HepG2 (cell line): ENCODE measurements at regions not wholly inside any gene's neighbourhood (a gene's known extent, or its start where the extent isn't known, plus 50 kb on each side); places are given as distances from the start of the nearest gene placed in this dataset.

ENCODE experiments used
- ATAC-seq: fragments of 200-7000 bp; cut with Tn5 transposase; 3 replicates; pipeline ENCODE4 v1.9.1; 2020; ENCODE audit warnings: mild to moderate bottlenecking, moderate library complexity
- BruUV-seq: library from RNA; stranded (reverse); fragments of 400-500 nt; replicated peaks from 2 replicates; lab custom pipeline; 2021; lab: Mats Ljungman, UMichigan
- CTCF ChIA-PET: fragments of 300-600 bp; formaldehyde crosslinking; extraction: SDS; loops from one replicate; lab custom pipeline; 2021; ENCODE audit warnings: low total read pairs, inconsistent platforms, low intra/inter-chr PET ratio; lab: Yijun Ruan, JAX
- POLR2A ChIA-PET: fragments of 350-600 bp; sonication (Branson Sonifier 250); formaldehyde crosslinking; loops from one replicate; lab custom pipeline; 2020; ENCODE audit warnings: antibody characterized with exemption, inconsistent platforms; lab: Yijun Ruan, JAX
- DNase-seq: peaks from one replicate; pipeline ENCODE4 v3.0.0-alpha.2; 2015; ENCODE audit warnings: low spot score
- FAIRE-seq: peaks from 3 replicates; lab custom pipeline; 2011; peaks lifted over from hg19 to GRCh38; lab: Jason Lieb, UNC
- H2AFZ ChIP-seq: one replicate; pipeline ENCODE4 v1.6.1; 2011; ENCODE audit warnings: low read length, inconsistent platforms
- H3K27ac ChIP-seq: fragments of 300-600 bp; 3 replicates; pipeline ENCODE4 v1.8.0; 2011; ENCODE audit warnings: mixed run types, mild to moderate bottlenecking, mixed read lengths, low read length, inconsistent platforms; ENCODE audit not compliant: insufficient read depth; ENCODE audit errors: extremely low read length
- H3K27me3 ChIP-seq, 2 experiments: fragments of 200-600 bp in 1 of 2; 2 replicates in 1 of 2; 3 replicates in 1 of 2; pipeline versions ENCODE4 v1.6.0 to v1.8.0; 2011; ENCODE audit warnings: low read length in 2 of 2, mild to moderate bottlenecking in 2 of 2, moderate library complexity in 2 of 2, inconsistent platforms in 1 of 2; ENCODE audit not compliant: insufficient read depth in 2 of 2, control insufficient read depth in 1 of 2
- H3K36me3 ChIP-seq, 2 experiments: fragments of 200-600 bp in 1 of 2; replicated peaks in 1 of 2; 2 replicates in 1 of 2; 3 replicates in 1 of 2; pipeline versions ENCODE4 v1.5.1 to v1.8.0; 2011; ENCODE audit warnings: low read length in 2 of 2, inconsistent platforms in 1 of 2; ENCODE audit not compliant: insufficient read depth in 2 of 2, control insufficient read depth in 1 of 2
- H3K4me1 ChIP-seq: 2 replicates; pipeline ENCODE4 v1.5.1; 2012; ENCODE audit warnings: low read length, inconsistent platforms; ENCODE audit not compliant: insufficient read depth
- H3K4me2 ChIP-seq: 2 replicates; pipeline ENCODE4 v1.6.0; 2011; ENCODE audit warnings: low read depth, low read length, inconsistent platforms
- H3K4me3 ChIP-seq, 3 experiments: fragments of 200-600 bp in 1 of 3; sonication (generic), shearing (Covaris generic) in 1 of 3; replicated peaks in 1 of 3; 2 replicates each; pipeline ENCODE4 v1.5.1; 2011 to 2016; ENCODE audit warnings: low read length in 3 of 3, inconsistent platforms in 2 of 3, low read depth in 2 of 3, mild to moderate bottlenecking in 2 of 3, control low read depth in 1 of 3, mixed read lengths in 1 of 3; ENCODE audit not compliant: insufficient read depth in 1 of 3
- H3K79me2 ChIP-seq: one replicate; pipeline ENCODE4 v1.6.1; 2011; ENCODE audit warnings: low read length, inconsistent platforms; ENCODE audit not compliant: insufficient read depth
- H3K9ac ChIP-seq: 2 replicates; pipeline ENCODE4 v1.6.0; 2011; ENCODE audit warnings: mild to moderate bottlenecking, low read depth, low read length, inconsistent platforms; ENCODE audit not compliant: insufficient read depth
- H3K9me3 ChIP-seq: 2 replicates; pipeline ENCODE4 v1.5.1; 2012; ENCODE audit warnings: mild to moderate bottlenecking, low read length
- H4K20me1 ChIP-seq: 2 replicates; pipeline ENCODE4 v1.6.0; 2011; ENCODE audit warnings: inconsistent platforms, mild to moderate bottlenecking, low read length, moderate library complexity; ENCODE audit not compliant: insufficient read depth
- CSRNP2 ChIP-seq: sonication (generic); formaldehyde crosslinking; conservative IDR thresholded peaks from 2 replicates; pipeline ENCODE4 v1.8.0; 2022; ENCODE audit warnings: low read depth, missing genetic modification reagents
- KAT7 ChIP-seq: IDR thresholded peaks from 2 replicates; pipeline ENCODE4 v1.6.1; 2018; ENCODE audit warnings: borderline replicate concordance, missing compliant biosample characterization
- NCOA2 ChIP-seq: sonication (generic); formaldehyde crosslinking; IDR thresholded peaks from 2 replicates; pipeline ENCODE4 v1.8.0; 2022; ENCODE audit warnings: inconsistent platforms
- POLR2G ChIP-seq: fragments of 200-400 bp; formaldehyde crosslinking; IDR thresholded peaks from 2 replicates; pipeline ENCODE4 v1.6.1; 2018; ENCODE audit warnings: mild to moderate bottlenecking, low read depth, low read length, moderate library complexity
- RFX3 ChIP-seq: IDR thresholded peaks from 2 replicates; pipeline ENCODE4 v1.6.1; 2016; ENCODE audit warnings: missing biosample characterization, missing genetic modification reagents
- RXRB ChIP-seq: IDR thresholded peaks from 2 replicates; pipeline ENCODE4 v1.6.1; 2016; ENCODE audit warnings: borderline replicate concordance, missing genetic modification reagents, missing compliant biosample characterization
- SCMH1 ChIP-seq: sonication (generic); formaldehyde crosslinking; IDR thresholded peaks from 2 replicates; pipeline ENCODE4 v1.9.0; 2021; ENCODE audit warnings: missing genetic modification reagents, mild to moderate bottlenecking, borderline replicate concordance
- SNAI1 ChIP-seq: sonication (generic); formaldehyde crosslinking; IDR thresholded peaks from 2 replicates; pipeline ENCODE4 v1.5.0; 2020; ENCODE audit warnings: mild to moderate bottlenecking, missing genetic modification reagents, borderline replicate concordance
- SOX13 ChIP-seq, 3 experiments: fragments of 450-650 bp in 1 of 3; sonication (generic) in 1 of 3; formaldehyde crosslinking in 1 of 3; IDR thresholded peaks in 2 of 3; conservative IDR thresholded peaks in 1 of 3; 2 replicates each; pipeline versions ENCODE4 v1.5.0 to v1.6.1; 2016 to 2020; ENCODE audit warnings: antibody characterized with exemption in 1 of 3, mild to moderate bottlenecking in 1 of 3, missing compliant biosample characterization in 1 of 3, missing genetic modification reagents in 1 of 3, moderate library complexity in 1 of 3
- ZFP36L2 ChIP-seq: sonication (generic); formaldehyde crosslinking; IDR thresholded peaks from 2 replicates; pipeline ENCODE4 v1.4.0; 2020; ENCODE audit warnings: missing genetic modification reagents
- ZNF367 ChIP-seq: sonication (generic); formaldehyde crosslinking; IDR thresholded peaks from 2 replicates; pipeline ENCODE4 v1.4.0; 2020; ENCODE audit warnings: missing genetic modification reagents, borderline replicate concordance
- ZNF557 ChIP-seq: sonication (generic); formaldehyde crosslinking; IDR thresholded peaks from 2 replicates; pipeline ENCODE4 v1.4.0; 2020; ENCODE audit warnings: missing genetic modification reagents
- ZNF660 ChIP-seq: sonication (generic); formaldehyde crosslinking; IDR thresholded peaks from 2 replicates; pipeline ENCODE4 v1.5.1; 2020; ENCODE audit warnings: mild to moderate bottlenecking, low read depth, missing genetic modification reagents, borderline replicate concordance
- WGBS: methylation state at CpG from one replicate; pipeline ENCODE4 v1.1.6; 2017; ENCODE audit warnings: low lambda C conversion rate; 5-methylcytosine and 5-hydroxymethylcytosine counted together
- in situ Hi-C: cut with HindIII; loops from 2 replicates; pipeline ENCODE4 v1.10.0; 2017; ENCODE audit warnings: low pct_unique_long_range_greater_than_20kb; ENCODE audit not compliant: extremely low pct_ligation_motif_present
- intact Hi-C: fragments of 100-400 bp; cut with micrococcal nuclease; formaldehyde crosslinking; loops from one replicate; pipeline ENCODE4 v1.10.0; 2022; ENCODE audit not compliant: unreplicated experiment

- TF ChIP-seq ZNF557 (CRISPR knock-in tag) (no peak), POLR2G (no peak), SCMH1 (CRISPR knock-in tag) (no peak), ZFP36L2 (CRISPR knock-in tag) (no peak), ZNF367 (no peak), NCOA2 (CRISPR knock-in tag) (no peak), KAT7 (no peak), SOX13 (IDR thresholded peaks at IDR 0.05) (no peak), SOX13 (CRISPR knock-in tag; conservative IDR thresholded peaks at IDR 0.05 in 1 of 2, IDR thresholded peaks at IDR 0.05 in 1 of 2) (no peak), ZNF660 (CRISPR knock-in tag) (no peak), RXRB (CRISPR knock-in tag) (no peak), RFX3 (CRISPR knock-in tag) (no peak), SNAI1 (CRISPR knock-in tag) (no peak)
These were observed 440.7 kb downstream of the CCER1 start (continued) for GRCh38 chr12:90514325-90514724.

- no peaks in the 10 kb centered on the region for H3K27me3 ChIP-seq
- 0% methylated on average over 1 of the region's 1 CpG for WGBS
These were observed 442.5 kb downstream of the CCER1 start for GRCh38 chr12:90512518-90512917.

More at GRCh38 chr12:90512518-90512917, 442.5 kb downstream of the CCER1 start:
- Histone ChIP-seq H3K9me3 (peaks cover 16% of the 10 kb centered on the region), H3K36me3 (no peaks in the 10 kb centered on the region), H2AFZ (no peak overlapping the region), H3K4me2 (no peak overlapping the region), H3K79me2 (no peaks in the 10 kb centered on the region), H3K9ac (no peak overlapping the region), H3K4me3 (no peak overlapping the region), H4K20me1 (no peaks in the 10 kb centered on the region), H3K4me1 (no peaks in the 10 kb centered on the region), H3K27ac (no peak overlapping the region)
- ChIA-PET CTCF (no interaction called here), POLR2A (no interaction called here)
- FAIRE-seq (no peak), ATAC-seq (no peak), DNase-seq (no peak)
- no peak for TF ChIP-seq CSRNP2 (CRISPR knock-in tag)
- BruUV-seq: no TSS peak
- intact Hi-C loops: no loop called here
- in situ Hi-C loops: no loop called here
